ENCODE measurements at regions not wholly inside any gene's neighbourhood (a gene's known extent, or its start where the extent isn't known, plus 50 kb on each side); places are given as distances from the start of the nearest gene placed in this dataset.

- no peak for ATAC-seq
- 0 out of 6 replicates have a peak overlapping the region, but pooled peaks of 1 of the 2 experiments have one; percentile 3 for H3K27ac ChIP-seq
- DNase-seq (ENCODE audit: low read depth in 1 of 2, low spot score in 1 of 2), result no peak
- FAIRE-seq, result no peak
- ChIA-PET CTCF (no interaction called here), POLR2A (no interaction called here)
- no peaks in the 10 kb centered on the region for H3K9me3 ChIP-seq
- peaks cover 6% of the 10 kb centered on the region; the same call in 2 of the 3 replicates for H3K4me1 ChIP-seq
- H3K4me3 ChIP-seq, result no peak overlapping the region
- TF ChIP-seq RNF2 (IDR thresholded peaks at IDR 0.05; ENCODE audit: borderline replicate concordance, low read depth), result no peak
- TF ChIP-seq FOSL2 (IDR thresholded peaks at IDR 0.05), result no peak
- peak; percentile 6; the same call in 1 of the 2 replicates for TF ChIP-seq FOSL2 (CRISPR knock-in tag; IDR thresholded peaks at IDR 0.05)
- WGBS (ENCODE audit: missing lambda C conversion rate), result 72% methylated on average over 9 of the region's 9 CpGs
- H3K4me2 ChIP-seq, result no peak overlapping the region
Observed at GRCh38 chr10:8305876-8306652, 251.6 kb downstream of the GATA3 start.

GRCh38 chr10:8306685-8307364 lies 252.3 kb downstream of the GATA3 start:
- POLR2A ChIA-PET, result no interaction called here

GRCh38 chr10:8310930-8311329 lies 256.4 kb downstream of the GATA3 start:
- 52% methylated on average over 2 of the region's 2 CpGs for WGBS (ENCODE audit: missing lambda C conversion rate)
- ChIA-PET CTCF (no interaction called here), POLR2A (no interaction called here)
- FAIRE-seq, result no peak
- Histone ChIP-seq H3K4me2 (no peak overlapping the region), H3K27ac (no peak overlapping the region), H3K4me1 (peaks cover 6% of the 10 kb centered on the region; the same call in 2 of the 3 replicates), H3K9me3 (no peaks in the 10 kb centered on the region), H3K4me3 (no peak overlapping the region)
- DNase-seq (ENCODE audit: low read depth in 1 of 2, low spot score in 1 of 2), result no peak
- TF ChIP-seq RAD21 (conservative IDR thresholded peaks at IDR 0.05 in 1 of 2, IDR thresholded peaks at IDR 0.05 in 1 of 2) (no peak), CHD2 (IDR thresholded peaks at IDR 0.05; ENCODE audit: low read length, partially characterized antibody) (no peak), HOXB5 (CRISPR knock-in tag; IDR thresholded peaks at IDR 0.05) (no peak), MAFK (IDR thresholded peaks at IDR 0.05; ENCODE audit: partially characterized antibody) (no peak), PHF8 (IDR thresholded peaks at IDR 0.05; ENCODE audit: borderline replicate concordance, low read depth) (no peak)
- ATAC-seq, result no peak

More at GRCh38 chr10:8306685-8307364, 252.3 kb downstream of the GATA3 start:
- ATAC-seq, result no peak
- TF ChIP-seq HES2 (IDR thresholded peaks at IDR 0.05) (no peak), ZFP36 (IDR thresholded peaks at IDR 0.05; ENCODE audit: borderline replicate concordance, partially characterized antibody) (no peak), KDM5A (IDR thresholded peaks at IDR 0.05) (no peak), PBX3 (IDR thresholded peaks at IDR 0.05) (no peak), CHD2 (IDR thresholded peaks at IDR 0.05; ENCODE audit: low read length, partially characterized antibody) (no peak), HOXB5 (CRISPR knock-in tag; IDR thresholded peaks at IDR 0.05) (no peak), HOXB13 (CRISPR knock-in tag; IDR thresholded peaks at IDR 0.05; ENCODE audit: low read depth) (no peak), MAX (IDR thresholded peaks at IDR 0.05) (no peak)
- CTCF ChIA-PET, result no interaction called here
- Histone ChIP-seq H3K27ac (peak overlapping the region in 1 of 2 experiments; percentile 3; a peak in 1 of 6 replicates), H3K9me3 (no peaks in the 10 kb centered on the region), H3K4me3 (no peak overlapping the region), H3K4me2 (no peak overlapping the region), H3K4me1 (peaks cover 6% of the 10 kb centered on the region; the same call in 2 of the 3 replicates)
- no peak for FAIRE-seq
- no peak for DNase-seq (ENCODE audit: low read depth in 1 of 2, low spot score in 1 of 2)
- WGBS (ENCODE audit: missing lambda C conversion rate), result 78% methylated on average over 4 of the region's 4 CpGs

- POLR2A ChIA-PET, result no interaction called here
- 95% methylated on average over 2 of the region's 2 CpGs for WGBS (ENCODE audit: missing lambda C conversion rate)
- peaks cover 3% of the 10 kb centered on the region; the same call in 2 of the 3 replicates for H3K4me1 ChIP-seq
- no peak overlapping the region for H3K4me2 ChIP-seq
- CTCF ChIA-PET, result no interaction called here
- ATAC-seq (no peak), FAIRE-seq (no peak), DNase-seq (ENCODE audit: low read depth in 1 of 2, low spot score in 1 of 2) (no peak)
- no peak overlapping the region for H3K4me3 ChIP-seq
- H3K27ac ChIP-seq, result no peak overlapping the region
- no peaks in the 10 kb centered on the region for H3K9me3 ChIP-seq
- no peak for TF ChIP-seq BCL3 (IDR thresholded peaks at IDR 0.05)
- TF ChIP-seq HOXB5 (CRISPR knock-in tag; IDR thresholded peaks at IDR 0.05), result no peak
- no peak for TF ChIP-seq KDM5A (IDR thresholded peaks at IDR 0.05)
- TF ChIP-seq CHD2 (IDR thresholded peaks at IDR 0.05; ENCODE audit: low read length, partially characterized antibody), result no peak
- no peak for TF ChIP-seq TFCP2L1 (CRISPR knock-in tag; IDR thresholded peaks at IDR 0.05)
- TF ChIP-seq RNF2 (IDR thresholded peaks at IDR 0.05; ENCODE audit: borderline replicate concordance, low read depth), result no peak
- TF ChIP-seq PHF8 (IDR thresholded peaks at IDR 0.05; ENCODE audit: borderline replicate concordance, low read depth), result no peak
- TF ChIP-seq CTCF (IDR thresholded peaks at IDR 0.05), result no peak
- no peak for TF ChIP-seq CBX2 (IDR thresholded peaks at IDR 0.05; ENCODE audit: borderline replicate concordance, low read depth)
- no peak for TF ChIP-seq MAZ (IDR thresholded peaks at IDR 0.05; ENCODE audit: borderline replicate concordance, low read depth, low read length)
Observed at GRCh38 chr10:8311526-8312070, 257.1 kb downstream of the GATA3 start.
